VCaP (cell line): ENCODE measurements at regions not wholly inside any gene's neighbourhood (a gene's known extent, or its start where the extent isn't known, plus 50 kb on each side); places are given as distances from the start of the nearest gene placed in this dataset.

Experiments used
- H3K27ac ChIP-seq: fragments of 450-650 bp; 2 replicates; pipeline ENCODE4 v1.5.1; 2017
- TF ChIP-seq, protein P1 (sequence below): fragments of 450-650 bp; conservative IDR thresholded peaks from 2 replicates; pipeline ENCODE4 v1.5.1; 2017; ENCODE audit warnings: mild to moderate bottlenecking, moderate library complexity

- TF ChIP-seq, protein P1, sequence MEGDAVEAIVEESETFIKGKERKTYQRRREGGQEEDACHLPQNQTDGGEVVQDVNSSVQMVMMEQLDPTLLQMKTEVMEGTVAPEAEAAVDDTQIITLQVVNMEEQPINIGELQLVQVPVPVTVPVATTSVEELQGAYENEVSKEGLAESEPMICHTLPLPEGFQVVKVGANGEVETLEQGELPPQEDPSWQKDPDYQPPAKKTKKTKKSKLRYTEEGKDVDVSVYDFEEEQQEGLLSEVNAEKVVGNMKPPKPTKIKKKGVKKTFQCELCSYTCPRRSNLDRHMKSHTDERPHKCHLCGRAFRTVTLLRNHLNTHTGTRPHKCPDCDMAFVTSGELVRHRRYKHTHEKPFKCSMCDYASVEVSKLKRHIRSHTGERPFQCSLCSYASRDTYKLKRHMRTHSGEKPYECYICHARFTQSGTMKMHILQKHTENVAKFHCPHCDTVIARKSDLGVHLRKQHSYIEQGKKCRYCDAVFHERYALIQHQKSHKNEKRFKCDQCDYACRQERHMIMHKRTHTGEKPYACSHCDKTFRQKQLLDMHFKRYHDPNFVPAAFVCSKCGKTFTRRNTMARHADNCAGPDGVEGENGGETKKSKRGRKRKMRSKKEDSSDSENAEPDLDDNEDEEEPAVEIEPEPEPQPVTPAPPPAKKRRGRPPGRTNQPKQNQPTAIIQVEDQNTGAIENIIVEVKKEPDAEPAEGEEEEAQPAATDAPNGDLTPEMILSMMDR: no peak
- no peak overlapping the region for H3K27ac ChIP-seq
These were observed 124.5 kb upstream of the CCL2 start for GRCh38 chr17:34130544-34130943.

- TF ChIP-seq, protein P1: no peak
- no peak overlapping the region for H3K27ac ChIP-seq
These were observed 123.7 kb upstream of the CCL2 start for GRCh38 chr17:34131386-34131785.

GRCh38 chr17:34133350-34133749 lies 121.7 kb upstream of the CCL2 start:
- TF ChIP-seq, protein P1: no peak
- H3K27ac ChIP-seq: no peak overlapping the region

GRCh38 chr17:34135841-34136240 lies 119.2 kb upstream of the CCL2 start:
- TF ChIP-seq, protein P1: no peak
- no peak overlapping the region for H3K27ac ChIP-seq

DNA sequence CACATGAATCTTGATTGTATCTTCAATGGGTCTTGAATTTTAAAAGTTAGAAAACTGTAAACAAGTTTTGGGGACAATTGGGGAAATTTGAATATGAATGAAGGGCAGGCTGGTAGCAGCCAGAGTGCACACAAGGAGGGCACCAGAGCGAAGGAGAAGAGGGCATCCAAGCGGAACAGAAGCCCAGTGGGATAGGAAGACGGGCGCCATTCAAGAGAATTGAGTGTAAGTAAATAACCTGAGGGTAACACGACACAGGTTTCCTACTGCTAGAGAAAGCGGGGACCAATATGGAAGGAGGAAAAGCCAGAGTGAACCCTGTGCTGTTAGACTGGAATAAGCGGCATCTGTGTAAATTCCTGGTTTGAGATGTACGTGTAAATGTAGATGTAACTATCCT lies 115.1 kb upstream of the CCL2 start:
- no peak overlapping the region for H3K27ac ChIP-seq
- TF ChIP-seq, protein P1: no peak

- no peak overlapping the region for H3K27ac ChIP-seq
- TF ChIP-seq, protein P1: no peak
These were observed 113.5 kb upstream of the CCL2 start for GRCh38 chr17:34141590-34141989.

- no peak overlapping the region for H3K27ac ChIP-seq
- TF ChIP-seq, protein P1: no peak
These were observed 111.7 kb upstream of the CCL2 start for GRCh38 chr17:34143430-34143829.
